Activated CD8-positive, alpha-beta memory T cell treated with anti-CD3 and anti-CD28 coated beads for 36 hours (primary cell): ENCODE measurements at regions not wholly inside any gene's neighbourhood (a gene's known extent, or its start where the extent isn't known, plus 50 kb on each side); places are given as distances from the start of the nearest gene placed in this dataset.

Source experiments
- CTCF ChIA-PET: fragments of 350-600 bp; sonication (Branson Sonifier 250); formaldehyde crosslinking; loops from one replicate; lab custom pipeline; 2021; ENCODE audit warnings: antibody characterized with exemption; lab: Charles Lee
- POLR2A ChIA-PET: fragments of 350-600 bp; sonication (Branson Sonifier 250); formaldehyde crosslinking; loops from one replicate; lab custom pipeline; 2021; ENCODE audit warnings: antibody characterized with exemption; lab: Charles Lee

- ChIA-PET CTCF (no interaction called here), POLR2A (no interaction called here)
These were observed 63.8 kb upstream of the TNP1 start for GRCh38 chr2:216923706-216924105.

DNA sequence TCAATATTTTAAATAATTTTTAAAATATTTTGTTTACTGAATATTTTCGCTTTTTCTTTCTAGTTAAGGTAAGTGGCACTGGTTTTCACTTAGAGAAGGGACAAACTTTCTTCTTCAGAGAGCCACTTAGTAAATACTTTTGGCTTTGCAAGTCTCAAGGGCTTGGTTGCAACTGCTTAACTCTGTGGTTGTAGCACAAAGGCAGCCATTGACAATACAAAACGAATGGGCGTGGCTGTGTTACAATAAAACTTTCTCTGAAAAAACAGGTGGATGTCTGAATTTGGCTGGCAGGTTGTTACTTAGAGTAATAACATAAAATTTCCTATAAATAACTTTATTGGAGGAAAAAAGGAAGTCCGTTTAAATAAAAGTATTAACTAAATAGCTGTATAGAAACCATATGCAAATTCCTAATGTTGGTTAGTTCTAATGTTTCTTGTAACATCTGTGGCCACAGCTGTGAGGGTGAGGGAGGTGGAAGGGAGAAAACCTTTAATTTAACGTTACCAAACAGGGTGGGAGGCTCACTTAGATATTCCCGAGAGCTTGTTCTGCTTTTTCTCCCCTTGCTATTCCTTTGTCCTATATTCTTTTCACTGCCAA is 62.4 kb upstream of the TNP1 start:
- ChIA-PET POLR2A (no interaction called here), CTCF (no interaction called here)

- POLR2A ChIA-PET: no interaction called here
- CTCF ChIA-PET: no interaction called here
These were observed 61.1 kb upstream of the TNP1 start for GRCh38 chr2:216920937-216921456.

DNA sequence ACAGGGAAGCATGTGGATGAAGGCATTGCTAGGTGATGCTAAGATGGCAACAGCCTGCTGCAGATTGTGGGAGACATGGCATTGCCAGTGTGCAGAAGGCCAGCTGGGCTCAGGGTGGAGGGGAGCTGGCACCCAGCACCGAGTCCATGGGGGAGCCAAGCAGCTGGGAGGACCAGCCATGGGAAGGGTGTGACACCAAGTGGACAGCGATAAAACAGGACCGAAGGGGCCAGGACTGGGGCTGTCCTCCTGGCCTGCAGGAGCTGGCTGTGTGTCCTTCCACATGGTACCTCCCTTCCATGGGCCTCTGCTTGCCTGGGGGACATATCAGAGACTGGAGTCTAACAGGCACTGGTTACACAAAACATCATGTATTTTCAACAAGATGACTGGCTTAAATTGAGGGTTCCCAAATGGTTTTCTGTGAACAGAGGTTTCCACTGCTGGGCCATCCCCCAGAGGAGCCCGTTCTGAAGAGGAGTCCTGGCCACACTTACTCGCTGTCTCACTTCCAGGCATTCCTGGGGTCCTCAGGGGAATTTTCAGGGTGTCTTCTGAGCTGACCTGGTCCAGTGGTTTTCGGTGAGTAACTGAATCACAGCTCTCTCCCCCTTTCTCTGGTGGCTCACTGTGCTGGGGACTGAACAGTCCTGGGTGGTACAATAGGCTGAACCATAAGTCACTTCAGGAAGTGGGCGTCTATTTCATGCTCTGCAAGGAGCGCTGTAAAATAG is 60.4 kb upstream of the TNP1 start:
- ChIA-PET CTCF (no interaction called here), POLR2A (no interaction called here)

GRCh38 chr2:216918088-216918680 is 58.3 kb upstream of the TNP1 start:
- POLR2A ChIA-PET: no interaction called here
- CTCF ChIA-PET: no interaction called here

DNA sequence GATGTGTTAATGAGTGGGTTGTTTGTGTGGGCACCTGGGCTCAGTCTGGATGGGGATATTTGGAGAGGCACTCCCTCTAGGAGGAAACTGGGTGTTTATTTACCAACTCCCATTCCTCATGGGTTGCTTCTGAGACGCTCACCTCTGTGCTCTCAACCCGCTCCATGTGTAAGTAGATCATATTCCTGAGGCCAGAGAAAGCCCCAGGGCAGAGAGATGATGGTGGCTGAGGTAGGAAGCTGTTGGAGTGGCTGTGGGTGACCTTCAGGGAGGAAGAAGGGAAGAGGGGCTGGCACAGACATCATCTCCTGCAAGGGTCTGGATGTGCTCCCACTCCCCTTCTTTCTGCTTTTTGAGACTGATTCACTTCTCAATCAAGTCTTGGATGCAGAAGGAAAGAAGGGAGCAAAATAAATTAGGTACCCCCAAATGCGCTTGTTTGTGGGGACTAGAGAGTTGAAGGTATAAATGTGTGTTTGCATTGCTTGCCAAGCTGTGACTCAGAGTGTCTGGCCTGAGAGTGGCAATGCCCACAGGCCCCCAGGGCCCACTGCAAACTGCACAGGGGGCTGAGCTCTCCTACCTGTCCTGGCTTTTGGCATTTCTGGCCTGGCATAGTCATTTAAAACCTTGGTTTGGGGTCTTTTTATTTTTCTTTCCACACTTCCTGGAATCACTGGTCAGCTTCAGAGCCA is 57.2 kb upstream of the TNP1 start:
- CTCF ChIA-PET: no interaction called here

GRCh38 chr2:216915557-216916150 is 55.8 kb upstream of the TNP1 start:
- ChIA-PET POLR2A (no interaction called here), CTCF (no interaction called here)

More for the DNA sequence above, 57.2 kb upstream of the TNP1 start:
- POLR2A ChIA-PET: no interaction called here

- CTCF ChIA-PET: no interaction called here
These were observed 54.6 kb upstream of the TNP1 start for GRCh38 chr2:216914491-216914890.

GRCh38 chr2:216911886-216912285 is 52.0 kb upstream of the TNP1 start:
- ChIA-PET POLR2A (no interaction called here), CTCF (no interaction called here)

More at GRCh38 chr2:216914491-216914890, 54.6 kb upstream of the TNP1 start:
- POLR2A ChIA-PET: no interaction called here

- CTCF ChIA-PET: no interaction called here
- POLR2A ChIA-PET: no interaction called here
These were observed 51.1 kb upstream of the TNP1 start for GRCh38 chr2:216911008-216911407.

GRCh38 chr2:216909541-216910210 is 49.8 kb upstream of the TNP1 start:
- CTCF ChIA-PET: no interaction called here
- POLR2A ChIA-PET: no interaction called here
